Endothelial cell of umbilical vein (primary cell): ENCODE measurements at regions not wholly inside any gene's neighbourhood (a gene's known extent, or its start where the extent isn't known, plus 50 kb on each side); places are given as distances from the start of the nearest gene placed in this dataset.

ENCODE experiments used
- BruUV-seq: library from RNA; stranded (reverse); fragments of 400-500 nt; replicated peaks from 2 replicates; lab custom pipeline; 2021; lab: Mats Ljungman, UMichigan
- CTCF ChIA-PET: fragments of 300-600, 350-600 bp; sonication (Branson Sonifier 250); formaldehyde crosslinking; loops from one replicate; lab custom pipeline; 2021; ENCODE audit warnings: antibody characterized with exemption, inconsistent platforms; lab: Charles Lee
- POLR2A ChIA-PET: fragments of 300-600, 350-600 bp; sonication (Branson Sonifier 250); formaldehyde crosslinking; loops from one replicate; lab custom pipeline; 2021; ENCODE audit warnings: antibody characterized with exemption, inconsistent platforms; lab: Charles Lee
- DNase-seq: peaks from one replicate; pipeline ENCODE4 v3.0.0-alpha.2; 2011; ENCODE audit warnings: low read depth, low spot score
- FAIRE-seq: peaks from 2 replicates; lab custom pipeline; 2011; peaks lifted over from hg19 to GRCh38; lab: Jason Lieb, UNC
- H2AFZ ChIP-seq: 2 replicates; pipeline ENCODE4 v1.6.0; 2012; ENCODE audit warnings: low read depth, low read length, control low read depth, inconsistent platforms
- H3K27ac ChIP-seq: 2 replicates; pipeline ENCODE4 v1.5.1; 2011; ENCODE audit warnings: low read depth, mild to moderate bottlenecking, control low read depth, low read length, moderate library complexity; ENCODE audit not compliant: insufficient read depth
- H3K27me3 ChIP-seq, 2 experiments: 2 replicates each; pipeline versions ENCODE4 v1.6.0 to v1.6.1; 2011; ENCODE audit warnings: low read length in 2 of 2, mixed read lengths in 1 of 2; ENCODE audit not compliant: control insufficient read depth in 2 of 2, insufficient read depth in 2 of 2
- H3K36me3 ChIP-seq, 2 experiments: 2 replicates in 1 of 2; 3 replicates in 1 of 2; pipeline ENCODE4 v1.5.1; 2011; ENCODE audit warnings: low read length in 2 of 2, mild to moderate bottlenecking in 1 of 2, moderate library complexity in 1 of 2; ENCODE audit not compliant: control insufficient read depth in 2 of 2, insufficient read depth in 2 of 2; ENCODE audit errors: extremely low read depth in 1 of 2
- H3K4me1 ChIP-seq: 3 replicates; pipeline ENCODE4 v1.5.1; 2011; ENCODE audit warnings: mild to moderate bottlenecking, low read length; ENCODE audit not compliant: control insufficient read depth, insufficient read depth; ENCODE audit errors: extremely low read depth
- H3K4me2 ChIP-seq: 2 replicates; pipeline ENCODE4 v1.6.1; 2011; ENCODE audit warnings: low read length, control low read depth, mixed read lengths; ENCODE audit not compliant: insufficient read depth
- H3K4me3 ChIP-seq, 3 experiments: fragments of 200-600 bp in 1 of 3; sonication (generic), shearing (Covaris generic) in 1 of 3; replicated peaks in 1 of 3; 2 replicates each; pipeline ENCODE4 v1.5.1; 2011 to 2016; ENCODE audit warnings: control low read depth in 3 of 3, low read length in 3 of 3, mild to moderate bottlenecking in 2 of 3, inconsistent platforms in 1 of 3, low read depth in 1 of 3, moderate library complexity in 1 of 3; ENCODE audit not compliant: insufficient read depth in 1 of 3
- H3K79me2 ChIP-seq: 2 replicates; pipeline ENCODE4 v1.6.0; 2012; ENCODE audit warnings: low read length, inconsistent platforms; ENCODE audit not compliant: control insufficient read depth, insufficient read depth
- H3K9ac ChIP-seq: replicated peaks from 2 replicates; pipeline ENCODE3; 2011; ENCODE audit warnings: low read length, control low read depth; ENCODE audit not compliant: insufficient read depth; ENCODE audit errors: extremely low read depth
- H3K9me1 ChIP-seq: replicated peaks from 3 replicates; pipeline ENCODE4 v1.6.0; 2011; ENCODE audit warnings: mild to moderate bottlenecking, low read length; ENCODE audit not compliant: control insufficient read depth, insufficient read depth; ENCODE audit errors: extremely low read depth
- H3K9me3 ChIP-seq: replicated peaks from 2 replicates; pipeline ENCODE4 v1.5.1; 2012; ENCODE audit warnings: low read length, inconsistent platforms; ENCODE audit not compliant: control insufficient read depth, insufficient read depth
- H4K20me1 ChIP-seq: replicated peaks from 2 replicates; pipeline ENCODE3; 2011; ENCODE audit warnings: mild to moderate bottlenecking, low read length; ENCODE audit not compliant: control insufficient read depth, insufficient read depth; ENCODE audit errors: extremely low read depth
- CTCF ChIP-seq, 2 donors: IDR thresholded peaks; 1 replicate in 1 of 2; 2 replicates in 1 of 2; pipeline ENCODE4 v1.5.1; 2011; ENCODE audit warnings: low read length in 2 of 2, mild to moderate bottlenecking in 2 of 2, moderate library complexity in 2 of 2, control low read depth in 1 of 2, inconsistent platforms in 1 of 2, low read depth in 1 of 2; ENCODE audit not compliant: insufficient read depth in 1 of 2; ENCODE audit errors: extremely low read depth in 1 of 2
- EZH2 ChIP-seq: IDR thresholded peaks from 2 replicates; pipeline ENCODE4 v1.6.1; 2012; ENCODE audit warnings: borderline replicate concordance, low read depth, mild to moderate bottlenecking, moderate library complexity, low read length, inconsistent platforms; ENCODE audit not compliant: severe bottlenecking
- FOS ChIP-seq: IDR thresholded peaks from 2 replicates; pipeline ENCODE4 v1.6.1; 2011; ENCODE audit warnings: mild to moderate bottlenecking, low read length, moderate library complexity, borderline replicate concordance; ENCODE audit not compliant: insufficient read depth
- GATA2 ChIP-seq: IDR thresholded peaks from 2 replicates; pipeline ENCODE4 v1.7.0; 2011; ENCODE audit warnings: low read depth, mild to moderate bottlenecking, moderate library complexity, mixed read lengths, low read length; ENCODE audit not compliant: insufficient read length, insufficient read depth
- JUN ChIP-seq: IDR thresholded peaks from 2 replicates; pipeline ENCODE4 v1.6.1; 2011; ENCODE audit warnings: borderline replicate concordance, low read depth; ENCODE audit not compliant: insufficient read length, insufficient read depth
- MAX ChIP-seq: IDR thresholded peaks from 2 replicates; pipeline ENCODE4 v1.6.1; 2011; ENCODE audit not compliant: insufficient read depth, insufficient read length
- MYC ChIP-seq: IDR thresholded peaks from one replicate; pipeline ENCODE4 v1.6.1; 2011; ENCODE audit warnings: mild to moderate bottlenecking, low read depth, low read length
- POLR2A ChIP-seq: IDR thresholded peaks from 2 replicates; pipeline ENCODE4 v1.6.1; 2012; ENCODE audit warnings: low read depth, mild to moderate bottlenecking, control low read depth, low read length
- POLR2AphosphoS5 ChIP-seq: IDR thresholded peaks from 2 replicates; pipeline ENCODE4 v1.6.1; 2012; ENCODE audit warnings: low read depth, mild to moderate bottlenecking, control low read depth, low read length, moderate library complexity; ENCODE audit not compliant: insufficient read depth
- dilution Hi-C: fragments of 300-500 bp; cut with MboI; formaldehyde crosslinking; loops from one replicate; pipeline ENCODE4 v1.15.0; 2019; ENCODE audit warnings: low sequenced_read_pairs; ENCODE audit not compliant: extremely low pct_ligation_motif_present
- intact Hi-C: fragments of 100-400 bp; cut with micrococcal nuclease; formaldehyde crosslinking; loops from one replicate; pipeline ENCODE4 v1.10.0; 2022

GRCh38 chr7:84277628-84278224, 83.1 kb upstream of the SEMA3A start:
- Histone ChIP-seq H3K9me3 (no peaks in the 10 kb centered on the region), H4K20me1 (no peaks in the 10 kb centered on the region), H3K9ac (no peak overlapping the region), H3K79me2 (no peaks in the 10 kb centered on the region), H3K9me1 (no peaks in the 10 kb centered on the region), H3K27ac (no peak overlapping the region), H2AFZ (no peak overlapping the region), H3K4me3 (no peak overlapping the region), H3K4me1 (no peaks in the 10 kb centered on the region), H3K27me3 (no peaks in the 10 kb centered on the region), H3K36me3 (no peaks in the 10 kb centered on the region), H3K4me2 (no peak overlapping the region)
- CTCF ChIA-PET = no interaction called here
- BruUV-seq = no TSS peak
- dilution Hi-C loops = no loop called here
- TF ChIP-seq CTCF (IDR thresholded peaks at IDR 0.05; ENCODE audit: extremely low read depth in 1 of 2, insufficient read depth in 1 of 2, low read depth in 1 of 2, low read length in 2 of 2) (no peak), MYC (no peak), GATA2 (no peak), POLR2A (no peak), JUN (no peak), POLR2AphosphoS5 (no peak), MAX (no peak), EZH2 (no peak), FOS (no peak)
- POLR2A ChIA-PET = no interaction called here
- FAIRE-seq (no peak), DNase-seq (no peak)
- intact Hi-C loops = no loop called here
